Testis (tissue), 2 donors: ENCODE measurements at regions not wholly inside any gene's neighbourhood (a gene's known extent, or its start where the extent isn't known, plus 50 kb on each side); places are given as distances from the start of the nearest gene placed in this dataset.

Experiments used
- POLR2A ChIP-seq: fragments of 450-650 bp; IDR thresholded peaks from one replicate; pipeline ENCODE4 v1.6.1; 2017; ENCODE audit warnings: antibody characterized with exemption, mild to moderate bottlenecking, moderate library complexity
- TF ChIP-seq, protein P1 (sequence below), 3 experiments: fragments of 450-650 bp in 2 of 3; fragments of 200-600 bp in 1 of 3; sonication (generic) in 1 of 3; IDR thresholded peaks; one replicate each; pipeline ENCODE4 v1.5.1; 2016 to 2019; ENCODE audit warnings: antibody characterized with exemption in 3 of 3, mild to moderate bottlenecking in 2 of 3, moderate library complexity in 1 of 3

DNA sequence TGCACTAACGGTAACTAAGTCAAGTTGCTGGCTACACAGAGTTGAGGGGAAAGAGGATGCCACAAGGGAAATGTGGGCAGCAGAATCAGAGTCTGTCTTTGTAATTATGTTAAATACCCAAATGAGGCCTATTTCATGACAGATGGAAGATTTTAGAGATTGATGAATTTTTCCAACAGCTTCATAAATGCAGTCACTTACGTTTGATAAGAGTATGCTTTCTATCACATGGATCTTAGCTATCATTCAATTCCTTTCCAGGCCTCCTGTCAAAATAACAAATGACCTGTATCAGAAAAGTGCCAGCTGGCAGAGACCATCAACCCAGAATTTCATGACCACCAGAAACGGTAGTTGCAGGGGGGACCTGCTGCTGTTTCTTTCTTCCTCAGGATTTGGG lies 148.4 kb upstream of the PLPP4 start:
- TF ChIP-seq, protein P1, sequence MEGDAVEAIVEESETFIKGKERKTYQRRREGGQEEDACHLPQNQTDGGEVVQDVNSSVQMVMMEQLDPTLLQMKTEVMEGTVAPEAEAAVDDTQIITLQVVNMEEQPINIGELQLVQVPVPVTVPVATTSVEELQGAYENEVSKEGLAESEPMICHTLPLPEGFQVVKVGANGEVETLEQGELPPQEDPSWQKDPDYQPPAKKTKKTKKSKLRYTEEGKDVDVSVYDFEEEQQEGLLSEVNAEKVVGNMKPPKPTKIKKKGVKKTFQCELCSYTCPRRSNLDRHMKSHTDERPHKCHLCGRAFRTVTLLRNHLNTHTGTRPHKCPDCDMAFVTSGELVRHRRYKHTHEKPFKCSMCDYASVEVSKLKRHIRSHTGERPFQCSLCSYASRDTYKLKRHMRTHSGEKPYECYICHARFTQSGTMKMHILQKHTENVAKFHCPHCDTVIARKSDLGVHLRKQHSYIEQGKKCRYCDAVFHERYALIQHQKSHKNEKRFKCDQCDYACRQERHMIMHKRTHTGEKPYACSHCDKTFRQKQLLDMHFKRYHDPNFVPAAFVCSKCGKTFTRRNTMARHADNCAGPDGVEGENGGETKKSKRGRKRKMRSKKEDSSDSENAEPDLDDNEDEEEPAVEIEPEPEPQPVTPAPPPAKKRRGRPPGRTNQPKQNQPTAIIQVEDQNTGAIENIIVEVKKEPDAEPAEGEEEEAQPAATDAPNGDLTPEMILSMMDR (IDR thresholded peaks at IDR 0.05): no peak
- no peak for TF ChIP-seq POLR2A
